Smooth muscle cell (in vitro differentiated cells): ENCODE measurements at regions not wholly inside any gene's neighbourhood (a gene's known extent, or its start where the extent isn't known, plus 50 kb on each side); places are given as distances from the start of the nearest gene placed in this dataset.

Experiments used
- DNase-seq: peaks from one replicate; lab custom pipeline; 2025; ENCODE audit not compliant: unreplicated experiment; lab: John Stamatoyannopoulos, UW
- H2AFZ ChIP-seq: fragments of 200-600 bp; sonication (generic); 2 replicates; pipeline ENCODE4 v1.6.0; 2016; ENCODE audit warnings: antibody characterized with exemption, low read depth, mild to moderate bottlenecking
- H3F3A ChIP-seq: fragments of 200-600 bp; sonication (generic); 2 replicates; pipeline ENCODE4 v1.6.0; 2017; ENCODE audit warnings: antibody characterized with exemption, low read depth
- H3K27ac ChIP-seq: fragments of 200-600 bp; sonication (generic); 2 replicates; pipeline ENCODE4 v1.5.1; 2016; ENCODE audit warnings: low read depth, mild to moderate bottlenecking
- H3K27me3 ChIP-seq: fragments of 200-600 bp; sonication (generic); 2 replicates; pipeline ENCODE4 v1.6.1; 2016; ENCODE audit warnings: low read depth, mild to moderate bottlenecking
- H3K36me3 ChIP-seq: fragments of 200-600 bp; sonication (generic); 2 replicates; pipeline ENCODE4 v1.5.1; 2016; ENCODE audit warnings: low read depth
- H3K4me1 ChIP-seq: fragments of 200-600 bp; sonication (generic); 2 replicates; pipeline ENCODE4 v1.5.1; 2016; ENCODE audit warnings: low read depth
- H3K4me2 ChIP-seq: fragments of 200-600 bp; sonication (generic); 2 replicates; pipeline ENCODE4 v1.6.0; 2016; ENCODE audit warnings: mild to moderate bottlenecking
- H3K4me3 ChIP-seq: fragments of 200-600 bp; sonication (generic); 2 replicates; pipeline ENCODE4 v1.5.1; 2016; ENCODE audit warnings: mild to moderate bottlenecking
- H3K79me2 ChIP-seq: fragments of 200-600 bp; sonication (generic); 2 replicates; pipeline ENCODE4 v1.6.0; 2016; ENCODE audit warnings: low read depth, mild to moderate bottlenecking
- H3K9ac ChIP-seq: fragments of 200-600 bp; sonication (generic); 2 replicates; pipeline ENCODE4 v1.6.0; 2016; ENCODE audit warnings: low read depth
- H3K9me3 ChIP-seq: fragments of 200-600 bp; sonication (generic); replicated peaks from 2 replicates; pipeline ENCODE4 v1.5.1; 2016; ENCODE audit warnings: low read depth
- H4K20me1 ChIP-seq: fragments of 200-600 bp; sonication (generic); 2 replicates; pipeline ENCODE4 v1.6.0; 2016; ENCODE audit warnings: low read depth
- CTCF ChIP-seq: fragments of 200-600 bp; sonication (generic); IDR thresholded peaks from 2 replicates; pipeline ENCODE4 v1.5.1; 2017; ENCODE audit warnings: borderline replicate concordance, mild to moderate bottlenecking, antibody characterized with exemption; ENCODE audit not compliant: insufficient read depth, poor library complexity, severe bottlenecking
- WGBS: methylation state at CpG from one replicate; pipeline ENCODE4 v1.1.7; 2016; ENCODE audit warnings: low lambda C conversion rate; 5-methylcytosine and 5-hydroxymethylcytosine counted together

GRCh38 chr4:13957871-13958270, 330.3 kb upstream of the BOD1L1 start:
- Histone ChIP-seq H3K9me3 (no peaks in the 10 kb centered on the region), H3K36me3 (no peaks in the 10 kb centered on the region)

GRCh38 chr4:13963601-13964000, 336.1 kb upstream of the BOD1L1 start:
- no peak overlapping the region for H3K27ac ChIP-seq
- no peaks in the 10 kb centered on the region for H3K79me2 ChIP-seq
- no peak overlapping the region for H3K4me2 ChIP-seq
- H3K36me3 ChIP-seq = no peaks in the 10 kb centered on the region
- no peaks in the 10 kb centered on the region for H3F3A ChIP-seq
- H2AFZ ChIP-seq = no peak overlapping the region
- no peak for TF ChIP-seq CTCF
- no peaks in the 10 kb centered on the region for H3K4me1 ChIP-seq
- no peak for DNase-seq
- H3K9ac ChIP-seq = no peak overlapping the region
- no peaks in the 10 kb centered on the region for H3K27me3 ChIP-seq
- H3K4me3 ChIP-seq = no peak overlapping the region
- WGBS = 86% methylated on average over 2 of the region's 2 CpGs
- H3K9me3 ChIP-seq = no peaks in the 10 kb centered on the region
- no peaks in the 10 kb centered on the region for H4K20me1 ChIP-seq

More at GRCh38 chr4:13957871-13958270, 330.3 kb upstream of the BOD1L1 start:
- H3F3A ChIP-seq = no peaks in the 10 kb centered on the region
- no peak overlapping the region for H3K4me3 ChIP-seq
- WGBS = 89% methylated on average over 5 of the region's 5 CpGs
- no peak overlapping the region for H3K4me2 ChIP-seq
- no peak overlapping the region for H3K27ac ChIP-seq
- no peaks in the 10 kb centered on the region for H3K4me1 ChIP-seq
- H3K79me2 ChIP-seq = no peaks in the 10 kb centered on the region
- no peak overlapping the region for H2AFZ ChIP-seq
- H3K27me3 ChIP-seq = no peaks in the 10 kb centered on the region
- no peak for DNase-seq
- H3K9ac ChIP-seq = no peak overlapping the region
- TF ChIP-seq CTCF = no peak
- H4K20me1 ChIP-seq = no peaks in the 10 kb centered on the region

GRCh38 chr4:13966231-13967195, 339.0 kb upstream of the BOD1L1 start:
- Histone ChIP-seq H3K4me2 (peak overlapping the region; percentile 26), H2AFZ (no peak overlapping the region)

More at GRCh38 chr4:13966231-13967195, 339.0 kb upstream of the BOD1L1 start:
- no peak for TF ChIP-seq CTCF
- Histone ChIP-seq H3K27me3 (no peaks in the 10 kb centered on the region), H3K4me1 (no peaks in the 10 kb centered on the region), H3F3A (no peaks in the 10 kb centered on the region), H3K79me2 (no peaks in the 10 kb centered on the region), H3K9me3 (no peaks in the 10 kb centered on the region), H3K4me3 (no peak overlapping the region), H4K20me1 (no peaks in the 10 kb centered on the region), H3K9ac (no peak overlapping the region), H3K36me3 (no peaks in the 10 kb centered on the region), H3K27ac (no peak overlapping the region)
- no peak for DNase-seq
- 47% methylated on average over 8 of the region's 8 CpGs for WGBS
